ENCODE measurements at regions not wholly inside any gene's neighbourhood (a gene's known extent, or its start where the extent isn't known, plus 50 kb on each side); places are given as distances from the start of the nearest gene placed in this dataset.

DNA sequence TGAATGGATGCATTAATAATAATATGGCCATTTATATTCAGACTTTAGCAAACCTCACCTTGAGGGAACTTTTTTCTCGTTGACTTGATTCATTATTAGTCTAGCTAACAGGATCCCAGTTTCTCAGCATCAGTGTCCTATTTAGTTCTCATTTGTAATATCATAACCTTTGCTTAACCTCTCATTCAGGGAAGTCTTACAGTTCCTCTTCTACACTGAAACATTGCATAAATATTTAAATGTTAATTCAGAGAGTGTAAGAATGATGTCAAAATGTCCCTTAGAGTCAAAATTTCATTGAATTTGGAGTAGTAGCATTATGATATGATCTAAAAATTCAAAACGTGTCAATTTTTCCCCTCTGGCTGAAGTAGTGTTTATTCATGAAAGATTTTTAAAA lies 650.1 kb downstream of the EFNA5 start:
- Histone ChIP-seq H3K4me3 (ENCODE audit: low read depth in 1 of 3, low read length in 3 of 3) (no peak overlapping the region), H3K27ac (ENCODE audit: low read depth in 1 of 2, low read length in 2 of 2) (no peak overlapping the region), H3K36me3 (ENCODE audit: control insufficient read depth in 4 of 4, insufficient read depth in 3 of 4, low read depth in 1 of 4, low read length in 3 of 4) (no peaks in the 10 kb centered on the region), H3K27me3 (ENCODE audit: control insufficient read depth in 4 of 4, insufficient read depth in 4 of 4, low read length in 3 of 4) (peaks cover 0 to 4% (median 0%) of the 10 kb centered on the region in 4 donors), H3K9me3 (ENCODE audit: control insufficient read depth in 4 of 4, low read length in 3 of 4) (no peaks in the 10 kb centered on the region), H3K9ac (ENCODE audit: low read depth in 1 of 2, low read length in 2 of 2) (no peak overlapping the region), H3K4me1 (ENCODE audit: control insufficient read depth in 4 of 4, insufficient read depth in 4 of 4, low read length in 3 of 4) (no peaks in the 10 kb centered on the region)
- TF ChIP-seq, protein P1, sequence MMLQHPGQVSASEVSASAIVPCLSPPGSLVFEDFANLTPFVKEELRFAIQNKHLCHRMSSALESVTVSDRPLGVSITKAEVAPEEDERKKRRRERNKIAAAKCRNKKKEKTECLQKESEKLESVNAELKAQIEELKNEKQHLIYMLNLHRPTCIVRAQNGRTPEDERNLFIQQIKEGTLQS (IDR thresholded peaks at IDR 0.05) = no peak
- WGBS = 66% methylated on average over 2 of the region's 2 CpGs
- DNase-seq (ENCODE audit: low spot score) = no peak

DNA sequence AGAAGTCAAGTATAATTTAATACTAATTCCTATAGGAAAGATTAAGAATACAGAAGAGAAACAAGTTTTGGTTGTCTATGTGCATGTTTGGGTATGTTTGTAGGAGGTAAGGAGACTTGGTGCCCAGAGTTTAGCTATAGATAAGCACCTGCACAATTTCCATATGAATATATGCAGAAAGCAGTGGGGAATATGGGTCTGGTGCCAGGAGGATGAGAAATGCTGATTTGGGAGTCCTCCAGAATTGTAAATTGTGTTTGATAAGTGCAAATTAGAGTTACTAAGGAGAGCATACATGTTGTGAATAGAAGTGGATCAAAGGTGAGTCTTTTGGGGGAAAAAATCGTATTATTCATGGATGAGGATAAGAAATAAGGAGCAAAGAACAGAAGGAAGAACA lies 653.1 kb downstream of the EFNA5 start:
- 49% methylated on average over 1 of the region's 1 CpG for WGBS
- Histone ChIP-seq H3K4me1 (ENCODE audit: control insufficient read depth in 4 of 4, insufficient read depth in 4 of 4, low read length in 3 of 4) (no peaks in the 10 kb centered on the region), H3K36me3 (ENCODE audit: control insufficient read depth in 4 of 4, insufficient read depth in 3 of 4, low read depth in 1 of 4, low read length in 3 of 4) (no peaks in the 10 kb centered on the region), H3K4me3 (ENCODE audit: low read depth in 1 of 3, low read length in 3 of 3) (no peak overlapping the region), H3K9me3 (ENCODE audit: control insufficient read depth in 4 of 4, low read length in 3 of 4) (no peaks in the 10 kb centered on the region), H3K9ac (ENCODE audit: low read depth in 1 of 2, low read length in 2 of 2) (no peak overlapping the region), H3K27ac (ENCODE audit: low read depth in 1 of 2, low read length in 2 of 2) (no peak overlapping the region), H3K27me3 (ENCODE audit: control insufficient read depth in 4 of 4, insufficient read depth in 4 of 4, low read length in 3 of 4) (peaks cover 0 to 4% (median 0%) of the 10 kb centered on the region in 4 donors)
- TF ChIP-seq EGR1 (IDR thresholded peaks at IDR 0.05; ENCODE audit: low read depth in 2 of 2) = no peak
- TF ChIP-seq SP1 (IDR thresholded peaks at IDR 0.05) = no peak
- TF ChIP-seq, protein P2, sequence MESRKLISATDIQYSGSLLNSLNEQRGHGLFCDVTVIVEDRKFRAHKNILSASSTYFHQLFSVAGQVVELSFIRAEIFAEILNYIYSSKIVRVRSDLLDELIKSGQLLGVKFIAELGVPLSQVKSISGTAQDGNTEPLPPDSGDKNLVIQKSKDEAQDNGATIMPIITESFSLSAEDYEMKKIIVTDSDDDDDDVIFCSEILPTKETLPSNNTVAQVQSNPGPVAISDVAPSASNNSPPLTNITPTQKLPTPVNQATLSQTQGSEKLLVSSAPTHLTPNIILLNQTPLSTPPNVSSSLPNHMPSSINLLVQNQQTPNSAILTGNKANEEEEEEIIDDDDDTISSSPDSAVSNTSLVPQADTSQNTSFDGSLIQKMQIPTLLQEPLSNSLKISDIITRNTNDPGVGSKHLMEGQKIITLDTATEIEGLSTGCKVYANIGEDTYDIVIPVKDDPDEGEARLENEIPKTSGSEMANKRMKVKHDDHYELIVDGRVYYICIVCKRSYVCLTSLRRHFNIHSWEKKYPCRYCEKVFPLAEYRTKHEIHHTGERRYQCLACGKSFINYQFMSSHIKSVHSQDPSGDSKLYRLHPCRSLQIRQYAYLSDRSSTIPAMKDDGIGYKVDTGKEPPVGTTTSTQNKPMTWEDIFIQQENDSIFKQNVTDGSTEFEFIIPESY (IDR thresholded peaks at IDR 0.05) = no peak
- TF ChIP-seq FOXA1 (IDR thresholded peaks at IDR 0.05) = no peak
- TF ChIP-seq FOXA2 (IDR thresholded peaks at IDR 0.05) = no peak
- TF ChIP-seq, protein P3, sequence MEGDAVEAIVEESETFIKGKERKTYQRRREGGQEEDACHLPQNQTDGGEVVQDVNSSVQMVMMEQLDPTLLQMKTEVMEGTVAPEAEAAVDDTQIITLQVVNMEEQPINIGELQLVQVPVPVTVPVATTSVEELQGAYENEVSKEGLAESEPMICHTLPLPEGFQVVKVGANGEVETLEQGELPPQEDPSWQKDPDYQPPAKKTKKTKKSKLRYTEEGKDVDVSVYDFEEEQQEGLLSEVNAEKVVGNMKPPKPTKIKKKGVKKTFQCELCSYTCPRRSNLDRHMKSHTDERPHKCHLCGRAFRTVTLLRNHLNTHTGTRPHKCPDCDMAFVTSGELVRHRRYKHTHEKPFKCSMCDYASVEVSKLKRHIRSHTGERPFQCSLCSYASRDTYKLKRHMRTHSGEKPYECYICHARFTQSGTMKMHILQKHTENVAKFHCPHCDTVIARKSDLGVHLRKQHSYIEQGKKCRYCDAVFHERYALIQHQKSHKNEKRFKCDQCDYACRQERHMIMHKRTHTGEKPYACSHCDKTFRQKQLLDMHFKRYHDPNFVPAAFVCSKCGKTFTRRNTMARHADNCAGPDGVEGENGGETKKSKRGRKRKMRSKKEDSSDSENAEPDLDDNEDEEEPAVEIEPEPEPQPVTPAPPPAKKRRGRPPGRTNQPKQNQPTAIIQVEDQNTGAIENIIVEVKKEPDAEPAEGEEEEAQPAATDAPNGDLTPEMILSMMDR (IDR thresholded peaks at IDR 0.05; ENCODE audit: low read depth, low read length, missing input control) = no peak
- TF ChIP-seq, protein P1 (IDR thresholded peaks at IDR 0.05) = no peak
- no peak for DNase-seq (ENCODE audit: low spot score)

DNA sequence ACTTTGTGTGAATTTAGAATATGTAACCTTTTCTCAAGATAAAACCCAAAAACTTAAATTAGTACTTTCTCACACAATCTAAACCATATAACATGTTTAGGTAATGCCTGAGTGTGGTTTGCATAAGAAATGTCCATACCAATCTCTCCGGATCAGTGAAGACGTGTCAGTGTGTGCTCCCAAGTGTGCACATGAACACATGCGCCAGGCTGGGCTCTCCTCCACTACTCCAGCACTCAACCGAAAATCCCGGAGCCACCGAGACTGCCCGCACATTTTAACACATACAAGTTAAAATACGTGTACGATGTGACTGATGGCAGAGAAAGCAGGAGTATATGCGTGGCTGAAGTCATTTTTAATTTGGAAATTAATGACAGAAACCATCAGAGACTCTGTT lies 658.4 kb downstream of the EFNA5 start:
- Histone ChIP-seq H3K27me3 (ENCODE audit: control insufficient read depth in 4 of 4, insufficient read depth in 4 of 4, low read length in 3 of 4) (no peaks in the 10 kb centered on the region), H3K4me1 (ENCODE audit: control insufficient read depth in 4 of 4, insufficient read depth in 4 of 4, low read length in 3 of 4) (no peaks in the 10 kb centered on the region), H3K27ac (ENCODE audit: low read depth in 1 of 2, low read length in 2 of 2) (no peak overlapping the region), H3K9ac (ENCODE audit: low read depth in 1 of 2, low read length in 2 of 2) (no peak overlapping the region), H3K36me3 (ENCODE audit: control insufficient read depth in 4 of 4, insufficient read depth in 3 of 4, low read depth in 1 of 4, low read length in 3 of 4) (no peaks in the 10 kb centered on the region), H3K4me3 (ENCODE audit: low read depth in 1 of 3, low read length in 3 of 3) (no peak overlapping the region), H3K9me3 (ENCODE audit: control insufficient read depth in 4 of 4, low read length in 3 of 4) (no peaks in the 10 kb centered on the region)
- DNase-seq (ENCODE audit: low spot score) = no peak
- no peak for TF ChIP-seq EGR1 (IDR thresholded peaks at IDR 0.05; ENCODE audit: low read depth in 2 of 2)
- no peak for TF ChIP-seq TAF1 (conservative IDR thresholded peaks at IDR 0.05)
- TF ChIP-seq, protein P2 (IDR thresholded peaks at IDR 0.05) = no peak
- TF ChIP-seq, protein P1 (IDR thresholded peaks at IDR 0.05) = no peak
- no peak for TF ChIP-seq GABPA (IDR thresholded peaks at IDR 0.05 in 1 of 2, conservative IDR thresholded peaks at IDR 0.05 in 1 of 2)
- TF ChIP-seq, protein P3 (IDR thresholded peaks at IDR 0.05; ENCODE audit: low read depth, low read length, missing input control) = no peak
- TF ChIP-seq FOXA1 (IDR thresholded peaks at IDR 0.05) = no peak
- no peak for TF ChIP-seq HNF4G (IDR thresholded peaks at IDR 0.05)
- whole genome bisulfite sequencing = 90% methylated on average over 10 of the region's 10 CpGs

Measured in liver (tissue), 8 donors.